ENCODE measurements at regions not wholly inside any gene's neighbourhood (a gene's known extent, or its start where the extent isn't known, plus 50 kb on each side); places are given as distances from the start of the nearest gene placed in this dataset.

DNA sequence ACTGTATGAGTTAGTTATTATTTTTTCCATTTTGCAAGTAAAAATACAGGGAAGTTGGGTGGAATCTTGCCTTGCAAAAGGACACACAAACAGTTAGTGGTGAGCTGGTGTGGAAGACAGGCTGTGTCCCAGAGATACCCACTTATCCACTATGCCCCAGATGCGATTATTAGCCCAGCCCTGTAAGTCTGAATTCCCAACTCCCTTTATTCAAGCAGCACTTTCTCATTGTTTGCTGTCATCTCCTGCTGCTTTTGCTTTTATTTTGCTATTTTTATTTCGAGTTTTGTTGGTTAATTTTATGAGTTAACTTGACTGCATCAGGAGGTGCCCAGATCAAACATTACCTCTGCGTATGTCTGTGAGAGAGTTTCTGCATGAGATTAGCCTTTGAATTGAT lies 239.4 kb downstream of the DOK5 start:
- Mint-ChIP-seq H3K4me1 (no peaks in the 10 kb centered on the region), H3K36me3 (no peaks in the 10 kb centered on the region), H3K4me3 (no peak overlapping the region), H3K27ac (no peak overlapping the region), H3K27me3 (peaks cover 0 to 19% (median 4%) of the 10 kb centered on the region in 5 donors), H3K9me3 (peaks cover 0 to 2% (median 0%) of the 10 kb centered on the region in 9 donors)
- DNase-seq (no peak), ATAC-seq (no peak)
- POLR2A ChIA-PET = no interaction called here

DNA sequence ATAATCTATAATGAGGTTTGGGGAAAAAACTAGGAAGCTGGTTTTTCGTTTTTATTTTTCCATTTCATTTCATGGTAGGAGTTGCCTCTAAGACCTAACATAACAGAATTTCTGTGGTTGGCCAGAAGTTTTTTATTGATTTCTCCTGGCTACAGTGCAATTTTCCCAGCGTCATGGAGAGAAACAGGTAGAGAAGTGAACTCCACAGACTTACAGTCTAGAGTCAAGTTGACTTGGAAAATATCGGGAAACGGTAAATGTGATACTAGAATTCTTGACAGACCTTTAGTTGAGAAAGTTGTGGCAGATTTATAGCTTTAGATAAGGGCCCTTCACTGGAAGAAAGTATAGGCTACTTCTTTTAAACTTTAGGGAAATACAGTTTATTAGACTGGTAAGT lies 238.3 kb downstream of the DOK5 start:
- H3K27ac Mint-ChIP-seq = no peak overlapping the region
- H3K9me3 Mint-ChIP-seq = peaks cover 0 to 4% (median 0%) of the 10 kb centered on the region in 9 donors
- no peak for ATAC-seq
- H3K27me3 Mint-ChIP-seq = peaks cover 0 to 19% (median 3%) of the 10 kb centered on the region in 5 donors
- H3K4me3 Mint-ChIP-seq = no peak overlapping the region
- POLR2A ChIA-PET = no interaction called here
- H3K36me3 Mint-ChIP-seq = no peaks in the 10 kb centered on the region
- no peaks in the 10 kb centered on the region for H3K4me1 Mint-ChIP-seq
- no peak for DNase-seq

DNA sequence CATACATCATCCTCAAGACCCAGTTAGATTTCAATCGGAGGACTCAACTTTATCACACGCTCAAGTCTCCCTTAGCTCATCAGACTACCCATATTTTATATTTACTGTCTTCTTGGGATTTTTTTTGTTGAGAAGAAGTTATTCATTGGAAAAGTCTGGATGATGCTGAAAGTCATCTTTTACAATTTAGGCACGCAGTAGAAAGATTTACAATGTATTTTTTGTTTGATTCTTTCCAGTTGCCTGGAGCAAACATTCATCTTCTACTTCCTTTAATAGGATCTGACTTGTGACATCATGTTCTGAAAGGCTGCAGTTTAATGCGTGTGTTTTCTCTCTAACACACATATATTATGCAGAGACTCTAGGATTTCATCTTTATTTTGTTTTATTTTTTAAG lies 235.7 kb downstream of the DOK5 start:
- ATAC-seq (no peak), DNase-seq (no peak)
- Mint-ChIP-seq H3K27me3 (peaks cover 0 to 11% (median 3%) of the 10 kb centered on the region in 5 donors), H3K36me3 (no peaks in the 10 kb centered on the region), H3K9me3 (peaks cover 0 to 4% (median 0%) of the 10 kb centered on the region in 9 donors), H3K27ac (no peak overlapping the region), H3K4me3 (no peak overlapping the region), H3K4me1 (no peaks in the 10 kb centered on the region)
- POLR2A ChIA-PET = no interaction called here

DNA sequence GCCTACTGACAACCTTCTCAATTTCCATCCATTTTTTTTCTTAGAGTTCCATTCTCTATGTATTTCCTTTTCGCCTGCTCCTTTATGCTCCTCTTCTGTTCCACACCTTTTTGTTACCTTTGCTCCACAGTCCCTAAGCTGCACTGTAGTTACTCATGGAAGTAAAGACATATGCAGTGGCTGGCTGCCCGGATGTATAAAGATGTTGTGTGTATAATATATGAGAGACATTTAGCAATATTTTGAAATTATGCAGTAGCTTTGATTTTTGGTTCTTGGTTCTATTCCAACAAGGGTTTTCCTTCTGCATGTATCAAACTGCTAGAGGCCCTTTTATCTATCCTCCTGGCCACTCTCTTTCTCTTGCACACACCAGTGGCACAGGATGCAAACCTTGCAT lies 234.9 kb downstream of the DOK5 start:
- Mint-ChIP-seq H3K27ac (no peak overlapping the region), H3K9me3 (peaks cover 0 to 4% (median 0%) of the 10 kb centered on the region in 9 donors), H3K4me1 (no peaks in the 10 kb centered on the region), H3K27me3 (peaks cover 0 to 8% (median 3%) of the 10 kb centered on the region in 5 donors), H3K36me3 (no peaks in the 10 kb centered on the region), H3K4me3 (no peak overlapping the region)
- POLR2A ChIA-PET = no interaction called here
- DNase-seq = no peak
- no peak for ATAC-seq

DNA sequence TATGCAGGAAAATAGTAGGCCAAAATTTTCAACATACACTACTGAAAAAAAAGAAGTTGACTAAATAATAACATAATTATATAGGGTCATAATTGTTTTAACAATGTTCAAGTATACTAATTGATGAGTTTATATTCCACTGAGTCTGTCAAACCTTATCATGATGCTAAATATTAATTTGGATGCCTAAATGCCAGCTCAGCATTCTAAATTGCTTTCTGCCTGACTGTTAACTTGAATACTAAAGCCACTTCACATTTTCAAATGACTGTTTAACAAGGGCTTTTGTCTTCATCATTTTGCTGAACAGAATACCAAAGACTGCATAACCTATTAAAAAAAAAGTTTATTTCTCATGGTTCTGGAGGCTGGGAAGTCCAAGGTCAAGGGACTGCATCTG lies 232.8 kb downstream of the DOK5 start:
- Mint-ChIP-seq H3K4me3 (no peak overlapping the region), H3K4me1 (no peaks in the 10 kb centered on the region), H3K27me3 (peaks cover 4 to 13% (median 7%) of the 10 kb centered on the region in 5 donors), H3K9me3 (peaks cover 0 to 4% (median 0%) of the 10 kb centered on the region in 9 donors), H3K27ac (no peak overlapping the region), H3K36me3 (no peaks in the 10 kb centered on the region)
- ATAC-seq (no peak), DNase-seq (no peak)
- POLR2A ChIA-PET = no interaction called here

DNA sequence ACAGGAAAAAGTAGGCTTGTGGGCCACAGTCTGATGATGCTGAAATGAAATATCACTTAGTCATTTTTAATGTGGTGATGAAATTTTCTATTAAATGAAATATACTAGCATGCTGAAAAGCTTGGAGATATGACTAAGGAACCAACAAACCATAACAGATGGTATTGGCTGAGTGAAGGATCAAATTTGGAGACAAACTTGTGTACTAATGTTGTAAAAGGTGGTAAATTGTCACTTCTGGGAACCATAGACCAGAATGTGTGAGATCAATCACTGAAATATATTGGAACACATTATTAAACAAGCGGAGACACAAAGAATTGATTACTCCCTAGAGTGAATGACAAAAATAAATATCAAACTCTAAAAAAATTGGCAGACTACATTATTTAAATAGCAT lies 232.4 kb downstream of the DOK5 start:
- H3K4me3 Mint-ChIP-seq = no peak overlapping the region
- no peaks in the 10 kb centered on the region for H3K36me3 Mint-ChIP-seq
- no peak for ATAC-seq
- H3K27ac Mint-ChIP-seq = no peak overlapping the region
- no peaks in the 10 kb centered on the region for H3K4me1 Mint-ChIP-seq
- H3K9me3 Mint-ChIP-seq = peaks cover 0 to 4% (median 0%) of the 10 kb centered on the region in 9 donors
- peaks cover 4 to 14% (median 7%) of the 10 kb centered on the region in 5 donors for H3K27me3 Mint-ChIP-seq
- POLR2A ChIA-PET = no interaction called here
- no peak for DNase-seq

DNA sequence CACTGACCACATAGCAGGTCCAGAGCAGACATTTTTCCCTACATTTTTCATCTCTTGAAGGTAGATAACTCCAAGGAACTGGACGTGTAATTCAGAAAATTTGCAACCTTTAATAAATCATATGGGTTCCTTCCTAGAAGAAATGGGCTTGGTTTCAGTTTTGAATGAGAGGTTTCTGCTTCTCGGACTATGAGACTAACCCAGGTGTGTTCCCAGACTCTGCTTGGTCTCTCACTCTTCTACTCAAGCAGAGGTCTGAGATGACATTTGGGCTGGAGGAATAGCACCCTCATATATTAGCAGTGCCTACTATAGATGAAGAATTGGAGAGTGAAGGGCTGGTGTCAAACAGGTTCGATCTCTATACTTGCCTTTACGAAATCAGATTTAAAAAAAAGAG lies 231.2 kb downstream of the DOK5 start:
- Mint-ChIP-seq H3K9me3 (peaks cover 0 to 4% (median 0%) of the 10 kb centered on the region in 9 donors), H3K36me3 (no peaks in the 10 kb centered on the region), H3K4me3 (no peak overlapping the region), H3K27me3 (peaks cover 4 to 19% (median 7%) of the 10 kb centered on the region in 5 donors), H3K27ac (no peak overlapping the region), H3K4me1 (no peaks in the 10 kb centered on the region)
- POLR2A ChIA-PET = no interaction called here
- ATAC-seq (no peak), DNase-seq (no peak)

DNA sequence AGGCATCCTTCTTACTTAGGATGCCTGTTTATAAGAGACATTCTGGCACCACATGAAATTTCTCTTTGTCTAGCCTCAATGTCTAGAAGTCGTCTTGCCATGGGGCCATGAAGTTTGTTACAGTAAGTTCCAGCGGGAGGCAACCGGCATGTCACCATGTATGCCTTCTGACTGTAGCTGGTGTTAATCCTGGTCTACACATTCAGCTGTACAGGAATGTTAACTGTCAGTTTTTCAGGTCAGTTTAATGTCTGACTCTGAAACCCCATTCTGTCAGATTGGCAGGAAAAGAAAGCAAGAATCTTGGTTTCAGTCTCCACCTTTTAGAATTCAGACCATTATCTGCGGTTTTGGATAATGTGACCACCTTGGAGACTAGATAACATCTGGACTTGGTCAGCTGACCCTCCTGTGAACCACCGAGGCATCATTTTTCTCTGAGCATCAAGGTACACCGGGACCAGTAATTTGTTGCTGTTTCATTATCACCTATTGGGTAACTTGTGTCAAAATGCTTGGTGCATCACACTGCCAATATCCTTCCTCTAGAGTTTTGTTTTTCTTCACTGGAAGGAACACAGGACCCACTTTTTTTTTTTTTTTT lies 228.7 kb downstream of the DOK5 start:
- no peaks in the 10 kb centered on the region for H3K4me1 Mint-ChIP-seq
- H3K4me3 Mint-ChIP-seq = no peak overlapping the region
- peaks cover 0 to 22% (median 5%) of the 10 kb centered on the region in 5 donors for H3K27me3 Mint-ChIP-seq
- peaks cover 0 to 4% (median 0%) of the 10 kb centered on the region in 9 donors for H3K9me3 Mint-ChIP-seq
- ATAC-seq = no peak
- no peak overlapping the region for H3K27ac Mint-ChIP-seq
- DNase-seq = no peak
- POLR2A ChIA-PET = no interaction called here
- no peaks in the 10 kb centered on the region for H3K36me3 Mint-ChIP-seq

All from naive thymus-derived CD8-positive, alpha-beta T cell (primary cell).